ENCODE measurements at regions not wholly inside any gene's neighbourhood (a gene's known extent, or its start where the extent isn't known, plus 50 kb on each side); places are given as distances from the start of the nearest gene placed in this dataset.

DNA sequence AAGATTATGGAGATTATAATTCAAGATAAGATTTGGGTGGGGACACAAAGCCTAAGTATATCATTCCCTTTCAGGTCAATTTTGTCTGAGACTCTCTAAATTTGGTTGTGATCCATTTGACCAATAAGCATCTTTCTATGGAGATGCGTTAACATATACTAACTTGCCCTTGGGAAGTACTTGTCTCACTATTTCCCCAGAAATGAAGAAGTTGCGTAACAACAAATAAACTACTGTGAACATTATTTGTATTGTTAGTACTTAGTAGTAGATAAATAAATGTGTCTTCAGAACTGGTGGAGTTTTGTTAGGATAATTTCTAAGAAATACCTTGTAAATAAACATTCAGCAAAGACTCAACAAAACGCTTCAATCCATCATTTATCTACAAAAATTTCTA is 127.3 kb upstream of the LYZL2 start:
- TF ChIP-seq, protein P1, sequence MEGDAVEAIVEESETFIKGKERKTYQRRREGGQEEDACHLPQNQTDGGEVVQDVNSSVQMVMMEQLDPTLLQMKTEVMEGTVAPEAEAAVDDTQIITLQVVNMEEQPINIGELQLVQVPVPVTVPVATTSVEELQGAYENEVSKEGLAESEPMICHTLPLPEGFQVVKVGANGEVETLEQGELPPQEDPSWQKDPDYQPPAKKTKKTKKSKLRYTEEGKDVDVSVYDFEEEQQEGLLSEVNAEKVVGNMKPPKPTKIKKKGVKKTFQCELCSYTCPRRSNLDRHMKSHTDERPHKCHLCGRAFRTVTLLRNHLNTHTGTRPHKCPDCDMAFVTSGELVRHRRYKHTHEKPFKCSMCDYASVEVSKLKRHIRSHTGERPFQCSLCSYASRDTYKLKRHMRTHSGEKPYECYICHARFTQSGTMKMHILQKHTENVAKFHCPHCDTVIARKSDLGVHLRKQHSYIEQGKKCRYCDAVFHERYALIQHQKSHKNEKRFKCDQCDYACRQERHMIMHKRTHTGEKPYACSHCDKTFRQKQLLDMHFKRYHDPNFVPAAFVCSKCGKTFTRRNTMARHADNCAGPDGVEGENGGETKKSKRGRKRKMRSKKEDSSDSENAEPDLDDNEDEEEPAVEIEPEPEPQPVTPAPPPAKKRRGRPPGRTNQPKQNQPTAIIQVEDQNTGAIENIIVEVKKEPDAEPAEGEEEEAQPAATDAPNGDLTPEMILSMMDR (IDR thresholded peaks at IDR 0.05; ENCODE audit: insufficient read depth, low read depth, low read length), result no peak
- TF ChIP-seq EZH2 (IDR thresholded peaks at IDR 0.05; ENCODE audit: insufficient read depth, low read length), result no peak

Measured in astrocyte (in vitro differentiated cells and primary cell).